Immature natural killer cell (primary cell): ENCODE measurements at regions not wholly inside any gene's neighbourhood (a gene's known extent, or its start where the extent isn't known, plus 50 kb on each side); places are given as distances from the start of the nearest gene placed in this dataset.
A peak's percentile ranks its signal among the peaks of the same experiment; 100 is the strongest.

Experiments
- DNase-seq, 3 donors: peaks; one replicate each; pipeline ENCODE4 v3.0.0; 2022; ENCODE audit warnings: mixed read lengths in 1 of 3
- H3K27ac Mint-ChIP-seq, 6 donors: one replicate each; pipeline ENCODE4 v1.8.0; 2020; ENCODE audit warnings: mixed read lengths in 6 of 6, mild to moderate bottlenecking in 5 of 6, inconsistent platforms in 4 of 6, moderate library complexity in 3 of 6
- H3K27me3 Mint-ChIP-seq, 3 donors: one replicate each; pipeline ENCODE4 v1.8.0; 2020 to 2021; ENCODE audit warnings: low read depth in 3 of 3, mild to moderate bottlenecking in 3 of 3, mixed read lengths in 3 of 3, moderate library complexity in 3 of 3, inconsistent platforms in 1 of 3
- H3K36me3 Mint-ChIP-seq, 3 donors: one replicate each; pipeline ENCODE4 v1.8.0; 2020; ENCODE audit warnings: mixed read lengths in 3 of 3, inconsistent platforms in 2 of 3, mild to moderate bottlenecking in 2 of 3
- H3K4me1 Mint-ChIP-seq, 2 donors: one replicate each; pipeline ENCODE4 v1.8.0; 2020; ENCODE audit warnings: inconsistent platforms in 2 of 2, mild to moderate bottlenecking in 2 of 2, mixed read lengths in 2 of 2, moderate library complexity in 1 of 2
- H3K4me3 Mint-ChIP-seq, 5 donors: one replicate each; pipeline ENCODE4 v1.8.0; 2020; ENCODE audit warnings: mild to moderate bottlenecking in 5 of 5, mixed read lengths in 5 of 5, inconsistent platforms in 3 of 5, moderate library complexity in 3 of 5
- H3K9me3 Mint-ChIP-seq, 6 donors: one replicate each; pipeline ENCODE4 v1.8.0; 2020; ENCODE audit warnings: mild to moderate bottlenecking in 6 of 6, mixed read lengths in 6 of 6, inconsistent platforms in 4 of 6, moderate library complexity in 3 of 6

DNA sequence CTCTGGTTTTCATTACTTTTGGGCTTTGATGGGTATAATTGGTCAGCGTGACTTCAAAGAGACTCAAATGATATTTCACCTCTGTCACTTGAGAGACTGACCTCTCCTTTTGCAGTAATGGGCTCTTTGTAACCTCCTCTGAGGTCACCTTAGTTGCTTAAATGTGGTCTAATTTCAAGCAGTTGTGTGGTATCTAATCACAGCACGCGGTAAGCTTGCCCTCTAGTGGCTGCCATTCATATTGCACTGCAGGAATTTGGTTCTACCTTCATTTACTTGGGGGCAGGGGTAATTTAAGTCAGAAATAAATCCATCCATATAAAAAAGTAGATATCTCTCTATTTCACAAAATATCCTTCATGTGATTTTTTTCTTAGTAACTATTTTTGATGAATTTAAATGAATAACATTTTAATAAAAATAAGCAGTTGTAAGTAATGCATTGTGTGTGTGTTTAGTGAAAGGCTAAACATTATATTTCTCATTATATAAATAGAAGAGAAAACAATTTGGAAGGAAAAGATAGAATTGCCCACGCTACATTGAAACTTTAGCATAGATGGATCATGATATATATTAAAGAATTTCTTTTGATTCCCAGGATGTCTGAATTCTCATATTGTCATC lies 55.0 kb upstream of the ANO3 start:
- peaks cover 0 to 4% (median 0%) of the 10 kb centered on the region in 3 donors for H3K27me3 Mint-ChIP-seq
- no peaks in the 10 kb centered on the region for H3K9me3 Mint-ChIP-seq
- peak; percentile 2 to 33 (median 21) for DNase-seq
- H3K36me3 Mint-ChIP-seq: no peaks in the 10 kb centered on the region
- H3K4me3 Mint-ChIP-seq: no peak overlapping the region
- no peak overlapping the region for H3K27ac Mint-ChIP-seq
- no peaks in the 10 kb centered on the region for H3K4me1 Mint-ChIP-seq

DNA sequence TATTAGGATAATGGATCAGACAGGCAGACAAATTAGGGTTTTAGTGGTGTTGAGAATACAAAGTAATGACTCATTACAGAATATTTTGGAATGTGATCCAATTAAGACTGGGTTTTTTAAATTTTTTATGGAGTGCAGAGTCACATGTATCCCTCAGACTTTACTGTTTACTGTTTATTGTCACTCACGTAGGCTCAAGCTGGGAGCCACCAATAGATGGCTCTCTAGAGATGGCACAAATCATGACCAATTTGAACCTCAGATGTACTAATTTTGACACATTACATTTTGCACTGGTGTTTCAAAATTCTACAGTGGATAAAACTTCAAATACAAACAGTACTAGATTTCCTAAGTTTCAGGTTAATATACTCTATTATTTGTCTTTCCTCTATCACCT lies 53.6 kb upstream of the ANO3 start:
- Mint-ChIP-seq H3K9me3 (no peaks in the 10 kb centered on the region), H3K27ac (no peak overlapping the region), H3K27me3 (peaks cover 0 to 4% (median 0%) of the 10 kb centered on the region in 3 donors), H3K4me1 (no peaks in the 10 kb centered on the region), H3K4me3 (no peak overlapping the region), H3K36me3 (no peaks in the 10 kb centered on the region)
- no peak for DNase-seq
